ENCODE measurements at regions not wholly inside any gene's neighbourhood (a gene's known extent, or its start where the extent isn't known, plus 50 kb on each side); places are given as distances from the start of the nearest gene placed in this dataset.
A peak's percentile ranks its signal among the peaks of the same experiment; 100 is the strongest.

DNA sequence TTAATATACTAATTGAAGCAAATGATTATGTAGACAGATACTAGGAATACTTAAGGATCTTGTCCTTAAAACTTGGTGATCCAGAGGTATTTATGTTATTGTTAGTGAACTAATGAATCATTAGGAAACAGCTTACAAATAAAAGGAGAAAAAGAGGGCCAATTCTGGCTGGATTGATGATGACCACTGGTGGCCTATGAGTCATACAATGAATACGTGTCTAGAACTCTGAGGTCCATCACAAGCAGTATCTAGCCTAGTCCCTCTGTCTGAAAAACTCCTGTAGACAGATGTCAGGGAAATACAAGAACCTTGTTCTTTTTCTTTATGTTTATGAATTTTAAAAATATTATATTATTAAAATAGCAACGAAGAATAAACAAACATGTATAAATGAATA lies 51.7 kb upstream of the RTL1 start:
- no peak overlapping the region for H3K4me3 ChIP-seq (ENCODE audit: low read length)
- no peaks in the 10 kb centered on the region for H3K27me3 ChIP-seq (replicated peaks; ENCODE audit: control insufficient read depth, insufficient read depth, low read length)
- peaks cover 2% of the 10 kb centered on the region for H3K4me1 ChIP-seq (ENCODE audit: control insufficient read depth, insufficient read depth, low read length)
- peaks cover 67% of the 10 kb centered on the region for H3K36me3 ChIP-seq (ENCODE audit: control insufficient read depth, insufficient read depth, low read length, severe bottlenecking)
- no peaks in the 10 kb centered on the region for H3K9me3 ChIP-seq (ENCODE audit: control insufficient read depth, low read length)
- DNase-seq (ENCODE audit: low read depth), result peak; percentile 29
- H3K9ac ChIP-seq (ENCODE audit: low read length), result no peak overlapping the region

- Histone ChIP-seq H3K9me3 (ENCODE audit: control insufficient read depth, low read length) (no peaks in the 10 kb centered on the region), H3K27me3 (replicated peaks; ENCODE audit: control insufficient read depth, insufficient read depth, low read length) (no peaks in the 10 kb centered on the region), H3K4me1 (ENCODE audit: control insufficient read depth, insufficient read depth, low read length) (no peaks in the 10 kb centered on the region), H3K9ac (ENCODE audit: low read length) (no peak overlapping the region), H3K4me3 (ENCODE audit: low read length) (no peak overlapping the region), H3K36me3 (ENCODE audit: control insufficient read depth, insufficient read depth, low read length, severe bottlenecking) (peaks cover 61% of the 10 kb centered on the region)
- DNase-seq (ENCODE audit: low read depth), result no peak
Observed at GRCh38 chr14:100962494-100962893, 59.0 kb upstream of the RTL1 start.

- Histone ChIP-seq H3K4me1 (ENCODE audit: control insufficient read depth, insufficient read depth, low read length) (no peaks in the 10 kb centered on the region), H3K9ac (ENCODE audit: low read length) (no peak overlapping the region), H3K27me3 (replicated peaks; ENCODE audit: control insufficient read depth, insufficient read depth, low read length) (no peaks in the 10 kb centered on the region), H3K4me3 (ENCODE audit: low read length) (no peak overlapping the region), H3K9me3 (ENCODE audit: control insufficient read depth, low read length) (no peaks in the 10 kb centered on the region), H3K36me3 (ENCODE audit: control insufficient read depth, insufficient read depth, low read length, severe bottlenecking) (peaks cover 56% of the 10 kb centered on the region)
- no peak for DNase-seq (ENCODE audit: low read depth)
Observed at GRCh38 chr14:100965296-100965695, 61.8 kb upstream of the RTL1 start.

GRCh38 chr14:100967178-100967577 lies 63.7 kb upstream of the RTL1 start:
- H3K9ac ChIP-seq (ENCODE audit: low read length), result no peak overlapping the region
- H3K4me1 ChIP-seq (ENCODE audit: control insufficient read depth, insufficient read depth, low read length), result no peaks in the 10 kb centered on the region
- no peak overlapping the region for H3K4me3 ChIP-seq (ENCODE audit: low read length)
- no peaks in the 10 kb centered on the region for H3K27me3 ChIP-seq (replicated peaks; ENCODE audit: control insufficient read depth, insufficient read depth, low read length)
- no peak for DNase-seq (ENCODE audit: low read depth)
- peaks cover 52% of the 10 kb centered on the region for H3K36me3 ChIP-seq (ENCODE audit: control insufficient read depth, insufficient read depth, low read length, severe bottlenecking)
- H3K9me3 ChIP-seq (ENCODE audit: control insufficient read depth, low read length), result no peaks in the 10 kb centered on the region

DNA sequence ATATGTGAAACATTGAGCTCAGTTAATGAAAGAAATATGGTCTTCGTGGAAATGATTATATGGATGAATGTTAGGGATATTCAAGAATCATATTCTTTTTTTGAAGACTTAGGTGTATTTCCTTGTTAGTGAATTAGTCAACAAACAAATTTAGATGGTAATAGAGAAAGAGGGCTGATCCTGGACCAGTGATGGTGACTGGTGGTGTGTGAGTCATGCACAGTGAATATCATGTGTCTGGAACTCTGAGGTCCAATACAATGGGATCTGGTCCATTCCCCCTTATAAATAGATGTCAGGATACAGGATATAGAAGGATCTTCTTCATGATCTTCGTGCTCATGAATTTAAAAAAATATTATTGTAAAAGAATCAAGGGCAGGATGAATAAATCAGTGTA lies 64.4 kb upstream of the RTL1 start:
- Histone ChIP-seq H3K36me3 (ENCODE audit: control insufficient read depth, insufficient read depth, low read length, severe bottlenecking) (peaks cover 55% of the 10 kb centered on the region), H3K9ac (ENCODE audit: low read length) (no peak overlapping the region), H3K9me3 (ENCODE audit: control insufficient read depth, low read length) (no peaks in the 10 kb centered on the region), H3K4me1 (ENCODE audit: control insufficient read depth, insufficient read depth, low read length) (no peaks in the 10 kb centered on the region), H3K4me3 (ENCODE audit: low read length) (no peak overlapping the region), H3K27me3 (replicated peaks; ENCODE audit: control insufficient read depth, insufficient read depth, low read length) (no peaks in the 10 kb centered on the region)
- no peak for DNase-seq (ENCODE audit: low read depth)

DNA sequence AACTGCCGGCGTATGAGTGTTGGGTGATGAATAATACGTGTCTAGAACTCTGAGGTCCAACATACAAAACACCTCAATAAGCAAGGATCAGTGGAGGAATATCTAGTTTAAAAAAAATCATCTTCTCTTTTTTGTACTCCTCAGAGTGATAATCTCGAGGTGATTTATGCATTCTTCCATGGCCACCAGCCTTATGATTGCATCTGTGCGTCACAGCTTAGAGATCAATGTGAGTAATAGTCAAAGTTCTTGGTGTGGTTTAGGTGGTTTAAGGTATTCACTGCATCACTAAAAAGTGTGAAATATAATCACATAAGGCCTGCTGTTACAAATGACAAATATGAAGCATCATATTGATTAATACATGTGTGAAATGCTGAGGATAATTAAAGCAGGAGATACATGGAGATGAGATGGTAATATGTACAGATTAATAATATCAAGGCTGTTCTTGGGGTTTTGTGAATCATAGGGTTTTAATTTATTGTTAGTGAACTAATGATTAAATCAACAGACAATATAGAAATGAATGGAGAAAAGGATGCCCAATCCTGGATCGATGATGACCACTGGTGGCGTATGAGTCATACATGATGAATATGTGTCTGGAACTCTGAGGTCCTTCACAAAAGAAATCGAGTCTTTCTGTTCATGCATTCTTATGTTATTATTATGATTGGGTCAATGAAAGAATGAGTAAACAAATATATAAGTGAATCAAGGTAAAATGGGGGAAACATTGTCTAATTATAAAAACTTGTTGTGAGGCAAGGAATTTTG lies 68.8 kb upstream of the RTL1 start:
- Histone ChIP-seq H3K36me3 (ENCODE audit: control insufficient read depth, insufficient read depth, low read length, severe bottlenecking) (peaks cover 61% of the 10 kb centered on the region), H3K9ac (ENCODE audit: low read length) (no peak overlapping the region), H3K4me3 (ENCODE audit: low read length) (no peak overlapping the region), H3K27me3 (replicated peaks; ENCODE audit: control insufficient read depth, insufficient read depth, low read length) (no peaks in the 10 kb centered on the region), H3K4me1 (ENCODE audit: control insufficient read depth, insufficient read depth, low read length) (no peaks in the 10 kb centered on the region), H3K9me3 (ENCODE audit: control insufficient read depth, low read length) (no peaks in the 10 kb centered on the region)
- DNase-seq (ENCODE audit: low read depth), result no peak

- Histone ChIP-seq H3K27me3 (replicated peaks; ENCODE audit: control insufficient read depth, insufficient read depth, low read length) (no peaks in the 10 kb centered on the region), H3K9me3 (ENCODE audit: control insufficient read depth, low read length) (no peaks in the 10 kb centered on the region), H3K4me3 (ENCODE audit: low read length) (no peak overlapping the region), H3K9ac (ENCODE audit: low read length) (no peak overlapping the region), H3K36me3 (ENCODE audit: control insufficient read depth, insufficient read depth, low read length, severe bottlenecking) (peaks cover 55% of the 10 kb centered on the region), H3K4me1 (ENCODE audit: control insufficient read depth, insufficient read depth, low read length) (no peaks in the 10 kb centered on the region)
- DNase-seq (ENCODE audit: low read depth), result no peak
Observed at GRCh38 chr14:100975671-100976070, 72.1 kb upstream of the RTL1 start.

DNA sequence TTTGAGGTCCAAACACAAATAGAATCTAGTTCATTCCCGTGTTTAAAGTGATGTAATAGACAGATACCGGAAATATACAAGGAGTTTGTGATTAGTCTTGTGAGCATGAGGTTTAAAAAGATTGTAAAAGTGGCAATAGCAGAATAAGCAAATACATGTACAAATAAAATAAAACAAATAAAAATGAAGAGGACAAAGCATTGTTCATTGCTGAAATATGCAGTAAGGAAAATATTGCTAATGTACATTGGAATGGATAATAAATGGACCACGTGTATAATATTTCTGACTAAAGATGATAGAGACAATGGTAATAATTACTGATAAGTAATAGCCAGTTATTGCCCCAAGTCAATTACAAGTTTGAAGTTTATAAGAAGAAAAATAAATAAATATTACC lies 75.6 kb upstream of the RTL1 start:
- no peak for DNase-seq (ENCODE audit: low read depth)
- no peak overlapping the region for H3K4me3 ChIP-seq (ENCODE audit: low read length)
- H3K27me3 ChIP-seq (replicated peaks; ENCODE audit: control insufficient read depth, insufficient read depth, low read length), result no peaks in the 10 kb centered on the region
- H3K4me1 ChIP-seq (ENCODE audit: control insufficient read depth, insufficient read depth, low read length), result no peaks in the 10 kb centered on the region
- H3K9ac ChIP-seq (ENCODE audit: low read length), result no peak overlapping the region
- H3K9me3 ChIP-seq (ENCODE audit: control insufficient read depth, low read length), result no peaks in the 10 kb centered on the region
- peaks cover 54% of the 10 kb centered on the region for H3K36me3 ChIP-seq (ENCODE audit: control insufficient read depth, insufficient read depth, low read length, severe bottlenecking)

DNA sequence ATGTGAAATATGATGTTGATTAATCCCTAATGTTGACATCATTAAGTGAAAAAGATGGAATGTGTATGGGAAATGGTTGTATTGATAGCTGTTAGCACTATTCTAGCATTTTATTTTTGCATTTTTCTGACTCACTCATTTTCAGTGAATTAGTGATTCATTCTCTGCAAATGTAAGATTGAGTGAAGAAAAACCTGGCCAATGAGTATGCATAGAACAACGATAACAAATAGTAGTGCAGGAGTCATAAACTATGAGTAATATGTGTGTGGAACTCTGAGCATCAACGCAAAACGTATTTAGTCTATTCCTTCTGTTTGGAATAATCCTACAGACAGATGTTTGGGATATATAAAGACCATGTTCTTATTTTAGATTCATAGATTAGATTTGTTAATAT lies 76.3 kb upstream of the RTL1 start:
- no peak overlapping the region for H3K9ac ChIP-seq (ENCODE audit: low read length)
- DNase-seq (ENCODE audit: low read depth), result peak; percentile 54
- H3K36me3 ChIP-seq (ENCODE audit: control insufficient read depth, insufficient read depth, low read length, severe bottlenecking), result peaks cover 51% of the 10 kb centered on the region
- no peak overlapping the region for H3K4me3 ChIP-seq (ENCODE audit: low read length)
- H3K9me3 ChIP-seq (ENCODE audit: control insufficient read depth, low read length), result no peaks in the 10 kb centered on the region
- no peaks in the 10 kb centered on the region for H3K4me1 ChIP-seq (ENCODE audit: control insufficient read depth, insufficient read depth, low read length)
- no peaks in the 10 kb centered on the region for H3K27me3 ChIP-seq (replicated peaks; ENCODE audit: control insufficient read depth, insufficient read depth, low read length)

GRCh38 chr14:100980823-100981222 lies 77.3 kb upstream of the RTL1 start:
- no peak overlapping the region for H3K4me3 ChIP-seq (ENCODE audit: low read length)
- no peaks in the 10 kb centered on the region for H3K4me1 ChIP-seq (ENCODE audit: control insufficient read depth, insufficient read depth, low read length)
- no peaks in the 10 kb centered on the region for H3K9me3 ChIP-seq (ENCODE audit: control insufficient read depth, low read length)
- H3K9ac ChIP-seq (ENCODE audit: low read length), result no peak overlapping the region
- no peaks in the 10 kb centered on the region for H3K27me3 ChIP-seq (replicated peaks; ENCODE audit: control insufficient read depth, insufficient read depth, low read length)
- no peak for DNase-seq (ENCODE audit: low read depth)
- H3K36me3 ChIP-seq (ENCODE audit: control insufficient read depth, insufficient read depth, low read length, severe bottlenecking), result peaks cover 53% of the 10 kb centered on the region

DNA sequence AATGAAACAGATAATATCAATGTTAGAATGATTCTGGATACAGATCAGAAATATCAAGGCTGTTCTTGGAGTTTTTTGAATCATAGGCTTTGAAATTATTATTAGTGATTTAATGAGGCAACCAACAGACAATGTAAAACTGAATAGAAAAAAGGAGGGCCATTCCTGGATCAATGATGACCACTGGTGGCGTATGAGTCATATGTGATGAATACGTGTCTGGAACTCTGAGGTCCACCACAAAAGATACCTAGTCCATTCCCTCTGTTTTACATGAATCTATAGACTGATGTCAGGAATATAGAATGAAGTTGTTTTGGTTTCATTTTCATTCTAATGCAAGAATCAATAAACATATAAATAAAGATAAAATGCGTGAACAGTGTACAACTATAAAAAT lies 78.3 kb upstream of the RTL1 start:
- no peak overlapping the region for H3K9ac ChIP-seq (ENCODE audit: low read length)
- DNase-seq (ENCODE audit: low read depth), result peak; percentile 15
- peaks cover 58% of the 10 kb centered on the region for H3K36me3 ChIP-seq (ENCODE audit: control insufficient read depth, insufficient read depth, low read length, severe bottlenecking)
- no peaks in the 10 kb centered on the region for H3K4me1 ChIP-seq (ENCODE audit: control insufficient read depth, insufficient read depth, low read length)
- H3K27me3 ChIP-seq (replicated peaks; ENCODE audit: control insufficient read depth, insufficient read depth, low read length), result no peaks in the 10 kb centered on the region
- no peaks in the 10 kb centered on the region for H3K9me3 ChIP-seq (ENCODE audit: control insufficient read depth, low read length)
- H3K4me3 ChIP-seq (ENCODE audit: low read length), result no peak overlapping the region

DNA sequence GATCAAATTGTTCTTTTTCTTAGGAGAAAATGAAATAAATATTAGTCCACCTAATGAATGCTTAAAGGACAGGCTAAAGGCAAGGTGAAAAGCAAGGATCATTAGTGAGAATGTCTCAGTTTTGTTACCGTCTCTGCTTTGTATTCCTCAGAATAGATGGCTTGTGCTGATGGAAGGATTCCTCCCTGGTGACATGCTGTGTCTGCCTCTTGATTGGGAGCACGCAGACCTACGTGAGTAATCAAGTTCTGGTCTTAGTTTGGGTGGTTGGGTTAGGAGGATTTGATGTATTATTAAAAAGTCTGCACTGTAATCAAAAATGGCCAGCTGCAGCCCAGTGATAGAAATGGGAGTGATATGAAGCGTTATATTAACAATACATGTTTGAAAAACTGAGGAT lies 78.8 kb upstream of the RTL1 start:
- H3K4me1 ChIP-seq (ENCODE audit: control insufficient read depth, insufficient read depth, low read length), result no peaks in the 10 kb centered on the region
- DNase-seq (ENCODE audit: low read depth), result no peak
- no peak overlapping the region for H3K4me3 ChIP-seq (ENCODE audit: low read length)
- H3K27me3 ChIP-seq (replicated peaks; ENCODE audit: control insufficient read depth, insufficient read depth, low read length), result no peaks in the 10 kb centered on the region
- H3K36me3 ChIP-seq (ENCODE audit: control insufficient read depth, insufficient read depth, low read length, severe bottlenecking), result peaks cover 56% of the 10 kb centered on the region
- no peaks in the 10 kb centered on the region for H3K9me3 ChIP-seq (ENCODE audit: control insufficient read depth, low read length)
- H3K9ac ChIP-seq (ENCODE audit: low read length), result no peak overlapping the region

Measured in adipocyte (in vitro differentiated cells).